Stimulated activated CD8-positive, alpha-beta memory T cell treated with anti-CD3 and anti-CD28 coated beads, Interleukin-4, amount 100 ng/mL, for 48 hours (primary cell): ENCODE measurements at regions not wholly inside any gene's neighbourhood (a gene's known extent, or its start where the extent isn't known, plus 50 kb on each side); places are given as distances from the start of the nearest gene placed in this dataset.

Source experiments
- DNase-seq: peaks from one replicate; pipeline ENCODE4 v3.0.0-alpha.2; 2020

DNA sequence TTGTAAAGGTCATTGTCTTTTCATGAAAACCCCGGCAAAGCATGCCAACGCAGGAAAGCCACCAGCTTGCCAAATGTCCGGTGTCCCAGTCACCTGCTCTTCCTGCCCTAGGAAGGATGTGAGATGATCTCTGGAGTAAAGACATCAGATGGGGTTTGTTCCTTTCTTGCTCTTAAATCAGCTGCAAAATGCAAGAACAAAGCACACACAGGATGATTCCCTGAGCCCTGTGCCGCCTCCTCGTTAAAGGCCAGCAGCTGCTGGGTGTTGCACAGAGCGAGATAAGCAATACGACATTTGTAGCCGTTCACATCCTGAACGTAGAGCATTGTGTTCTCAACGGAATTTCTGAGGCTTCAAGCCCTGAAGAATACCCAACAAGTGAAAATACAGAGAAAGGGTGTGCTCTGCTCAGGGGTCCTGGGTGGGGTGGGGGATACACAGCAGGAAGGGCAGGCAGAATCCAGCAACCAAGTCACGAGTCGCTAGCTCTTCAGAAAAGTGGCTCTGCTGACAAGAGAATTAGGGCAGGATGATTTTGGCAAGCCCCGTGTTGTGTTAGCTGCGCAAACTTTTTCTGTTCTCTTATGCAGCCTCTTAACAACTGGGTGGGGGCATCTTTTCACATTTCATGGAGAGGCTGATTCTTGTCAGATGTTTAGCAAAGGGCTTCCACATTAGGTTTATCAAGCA is 229.2 kb upstream of the MAP3K1 start:
- DNase-seq, result no peak

DNA sequence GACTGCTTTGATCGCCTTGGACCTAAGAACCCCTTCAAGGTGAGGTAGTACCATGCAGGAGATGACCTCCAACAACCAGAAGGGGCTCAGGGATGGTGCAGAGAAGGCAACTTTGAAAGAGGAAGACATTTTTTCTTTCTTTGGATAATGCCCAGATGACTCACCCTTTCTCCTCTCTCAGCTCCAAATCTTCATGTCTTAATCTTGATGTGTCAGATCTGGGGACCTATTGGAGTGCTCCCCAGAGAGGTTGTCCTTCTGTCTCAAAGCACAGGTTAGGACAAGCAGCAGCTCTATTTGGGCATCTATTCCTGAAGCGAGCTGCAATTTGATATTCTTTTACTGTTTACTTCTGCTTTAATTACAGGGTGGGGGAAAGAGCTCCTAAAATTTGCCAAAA is 229.9 kb upstream of the MAP3K1 start:
- DNase-seq, result no peak

DNA sequence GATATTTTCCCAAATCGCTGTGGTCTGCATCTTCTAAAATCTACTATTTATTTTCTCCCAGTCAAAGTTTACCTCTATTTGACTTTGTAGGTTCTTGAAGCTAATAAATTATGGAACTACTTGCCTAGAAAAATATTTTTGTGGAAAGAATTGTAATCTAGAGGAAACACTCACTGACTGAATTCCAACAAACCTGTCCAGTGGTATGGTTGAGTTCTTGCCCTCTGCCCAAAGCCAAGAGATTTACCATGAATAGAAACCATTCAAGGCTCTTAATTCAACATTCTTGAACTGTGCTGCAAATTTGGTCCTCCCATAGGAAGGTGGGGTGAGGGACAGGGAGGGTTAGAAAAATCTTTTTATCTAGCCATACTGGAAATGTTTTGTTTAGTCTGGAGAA is 233.9 kb upstream of the MAP3K1 start:
- DNase-seq, result no peak

DNA sequence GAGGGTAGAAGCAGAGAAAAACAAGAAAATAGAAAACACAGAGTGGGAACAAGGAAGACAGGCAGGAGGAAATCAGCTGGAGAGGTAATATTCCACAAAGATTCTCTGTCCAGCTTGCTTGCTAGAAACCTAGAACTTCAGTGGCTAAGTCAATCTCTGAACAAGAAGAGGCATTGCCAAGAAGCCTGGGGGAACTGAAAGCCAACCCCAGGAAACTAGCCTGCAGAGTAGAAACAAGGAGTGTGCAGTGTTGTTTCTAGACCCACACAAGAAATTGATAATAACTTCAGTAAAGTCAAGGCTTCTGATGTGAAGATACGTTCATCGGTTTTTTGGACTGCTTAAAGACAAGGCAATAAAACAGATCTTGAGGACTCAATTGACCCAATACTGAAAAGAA is 234.5 kb upstream of the MAP3K1 start:
- DNase-seq, result no peak

DNA sequence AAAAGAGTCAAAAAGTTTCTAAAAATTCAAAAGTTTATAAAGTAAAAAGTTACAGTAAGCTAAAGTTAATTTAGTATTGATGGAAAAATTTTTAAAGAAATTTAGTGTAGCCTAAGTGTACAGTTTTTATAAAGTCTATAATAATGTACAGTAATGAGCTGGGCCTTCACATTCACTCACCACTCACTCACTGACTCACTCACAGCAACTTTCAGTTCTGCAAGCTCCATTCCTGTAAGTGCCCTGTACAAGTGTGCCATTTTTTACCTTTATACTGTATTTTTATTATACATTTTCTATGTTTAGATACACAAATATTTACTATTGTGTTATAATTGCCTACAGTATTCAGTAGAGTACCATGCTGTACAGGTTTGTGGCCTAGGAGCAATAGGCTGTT is 239.5 kb upstream of the MAP3K1 start:
- no peak for DNase-seq

DNA sequence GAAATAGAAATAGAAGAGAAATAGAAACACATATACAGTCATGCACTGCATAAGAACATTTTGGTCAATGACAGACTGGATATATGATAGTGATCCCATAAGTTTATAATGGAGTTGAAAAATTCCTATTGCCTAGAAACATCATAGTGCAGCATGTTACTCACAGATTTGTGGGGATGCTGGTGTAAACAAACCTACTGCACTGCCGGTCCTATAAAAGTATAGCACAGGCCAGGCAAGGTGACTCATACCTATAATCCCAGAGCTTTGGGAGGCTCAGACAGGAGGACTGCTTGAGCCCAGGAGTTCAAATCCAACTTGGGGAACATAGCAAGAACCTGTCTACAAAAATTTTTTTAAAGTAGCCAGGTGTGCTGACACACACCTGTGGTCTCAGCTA is 240.6 kb upstream of the MAP3K1 start:
- DNase-seq, result no peak

DNA sequence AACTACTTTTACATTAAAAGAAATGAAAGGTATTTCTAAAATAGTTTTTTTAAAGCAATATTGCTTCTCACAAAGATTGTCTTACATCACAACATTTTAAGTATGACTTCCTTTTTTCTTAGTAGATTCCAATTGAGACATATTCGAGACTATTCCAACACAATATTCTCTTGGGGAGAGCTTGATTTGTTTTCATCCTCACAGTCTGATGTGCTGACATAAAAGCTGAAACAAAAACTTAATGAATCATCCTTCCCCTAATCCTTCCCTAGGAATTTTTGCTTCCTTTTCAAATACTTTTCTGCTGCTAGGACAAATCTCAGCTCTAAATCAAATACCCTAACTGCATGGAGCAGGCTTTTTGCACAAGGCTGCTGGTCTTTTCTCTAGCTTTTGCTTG is 245.8 kb upstream of the MAP3K1 start:
- no peak for DNase-seq

DNA sequence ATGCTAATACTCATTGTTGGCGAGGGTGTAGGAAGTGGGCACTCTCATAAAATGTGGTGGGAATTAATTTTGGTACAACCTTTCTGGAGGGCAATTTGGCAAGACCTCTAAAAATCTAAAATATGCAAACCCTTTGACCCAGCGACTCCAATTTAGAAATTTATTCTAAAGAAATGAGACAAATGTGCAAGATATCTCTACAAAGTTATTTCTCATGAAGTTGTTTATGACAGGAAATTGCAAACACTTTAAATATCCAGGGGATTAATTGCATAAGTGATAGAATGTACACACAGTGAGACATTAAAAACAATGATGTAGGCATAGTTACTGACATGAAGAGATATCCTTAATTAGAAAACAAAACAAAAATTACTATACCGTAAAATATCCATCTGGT is 246.3 kb upstream of the MAP3K1 start:
- DNase-seq, result no peak

DNA sequence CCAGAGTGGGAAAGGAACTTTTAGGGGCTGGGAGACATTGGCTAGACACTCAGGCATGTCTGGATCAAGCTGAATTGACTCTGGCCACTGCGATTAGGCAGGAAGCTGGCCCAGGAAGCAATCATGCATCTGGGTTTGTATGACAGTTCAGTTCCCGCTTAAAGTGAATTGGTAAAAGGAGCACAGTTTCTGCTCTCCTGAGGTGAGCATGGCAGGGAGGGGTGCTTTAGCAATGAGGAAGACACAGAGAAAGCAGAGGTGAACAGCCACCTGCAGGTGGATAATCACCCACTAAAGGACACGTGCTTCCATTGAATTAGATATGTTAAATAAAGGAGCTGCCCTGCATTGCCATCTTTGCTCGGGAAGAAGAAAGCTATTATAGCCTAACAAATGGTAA is 248.1 kb upstream of the MAP3K1 start:
- no peak for DNase-seq

DNA sequence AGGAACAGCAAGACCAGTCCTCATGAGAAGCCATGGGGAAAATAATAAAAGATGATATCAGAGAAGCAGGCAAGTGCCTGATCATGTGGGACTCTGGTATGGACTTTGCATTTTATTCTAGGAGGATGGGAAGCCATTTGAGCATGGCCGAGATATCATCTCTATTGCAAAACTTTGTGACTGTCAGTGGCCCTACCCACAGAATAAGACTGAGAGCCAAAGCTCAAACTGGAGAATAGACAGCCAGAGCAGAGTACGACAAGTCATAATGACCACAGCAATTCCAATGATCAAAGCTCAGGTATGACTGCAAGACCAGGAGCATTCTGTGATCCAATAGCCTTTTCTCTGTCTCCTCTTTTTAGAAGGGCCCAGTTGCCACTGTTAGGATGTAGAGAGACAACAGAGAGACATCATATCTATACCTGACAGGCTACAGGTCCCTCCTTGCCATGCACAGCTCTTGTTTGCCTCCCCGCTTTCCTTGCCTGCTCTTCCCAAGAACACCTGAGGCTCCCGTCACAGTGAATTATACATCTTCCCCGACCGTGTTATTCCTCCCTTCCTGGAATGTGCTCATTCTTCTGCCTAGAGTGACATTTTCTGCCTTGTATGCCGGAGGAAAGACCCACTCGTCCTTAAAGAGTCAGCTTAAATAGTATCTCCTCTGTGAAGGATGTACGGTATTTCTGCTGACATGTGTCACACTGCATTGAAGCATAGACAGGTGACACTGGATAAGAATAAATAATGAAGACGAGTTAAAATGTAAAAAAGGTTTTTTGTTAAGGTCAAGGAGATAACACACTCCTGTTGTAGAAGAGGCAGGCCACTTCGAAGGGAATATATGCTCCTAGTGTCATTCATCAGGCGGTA is 248.7 kb upstream of the MAP3K1 start:
- DNase-seq, result no peak

DNA sequence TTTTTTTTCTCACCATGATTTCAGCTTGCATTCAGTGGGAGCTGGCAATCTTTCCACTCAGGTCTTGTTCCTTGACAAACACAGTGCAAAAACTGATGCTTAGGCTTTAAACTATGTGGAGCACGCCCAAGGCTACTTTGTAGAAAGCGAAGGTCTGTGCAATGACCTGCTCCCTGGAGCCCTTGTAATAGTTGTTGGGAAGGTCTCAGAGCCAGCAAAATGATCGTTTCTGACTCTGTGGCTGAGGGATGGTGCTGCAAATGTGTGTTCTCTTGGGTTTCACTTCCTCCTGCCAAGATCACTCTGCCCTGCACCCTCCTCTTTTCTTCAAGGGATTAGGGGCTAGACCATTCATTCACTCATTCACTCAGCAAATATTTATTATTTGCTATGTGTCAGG is 249.7 kb upstream of the MAP3K1 start:
- no peak for DNase-seq

DNA sequence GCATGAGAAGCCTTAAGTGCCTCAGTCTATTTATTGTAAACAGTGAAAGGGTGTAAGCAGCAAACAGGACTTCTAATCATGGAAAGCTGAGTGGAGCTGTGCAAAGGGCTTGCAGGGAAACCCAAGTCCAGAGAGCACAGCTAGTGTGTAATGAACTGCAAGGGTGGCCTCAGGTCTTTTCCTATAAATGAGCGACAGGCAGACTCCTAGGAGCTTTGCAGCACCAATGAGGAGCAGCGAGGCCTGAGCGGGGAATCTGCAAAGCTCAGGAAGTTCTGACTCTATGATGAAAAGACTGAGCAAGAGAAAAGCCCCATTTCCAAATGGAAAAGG is 250.1 kb upstream of the MAP3K1 start:
- DNase-seq, result no peak

DNA sequence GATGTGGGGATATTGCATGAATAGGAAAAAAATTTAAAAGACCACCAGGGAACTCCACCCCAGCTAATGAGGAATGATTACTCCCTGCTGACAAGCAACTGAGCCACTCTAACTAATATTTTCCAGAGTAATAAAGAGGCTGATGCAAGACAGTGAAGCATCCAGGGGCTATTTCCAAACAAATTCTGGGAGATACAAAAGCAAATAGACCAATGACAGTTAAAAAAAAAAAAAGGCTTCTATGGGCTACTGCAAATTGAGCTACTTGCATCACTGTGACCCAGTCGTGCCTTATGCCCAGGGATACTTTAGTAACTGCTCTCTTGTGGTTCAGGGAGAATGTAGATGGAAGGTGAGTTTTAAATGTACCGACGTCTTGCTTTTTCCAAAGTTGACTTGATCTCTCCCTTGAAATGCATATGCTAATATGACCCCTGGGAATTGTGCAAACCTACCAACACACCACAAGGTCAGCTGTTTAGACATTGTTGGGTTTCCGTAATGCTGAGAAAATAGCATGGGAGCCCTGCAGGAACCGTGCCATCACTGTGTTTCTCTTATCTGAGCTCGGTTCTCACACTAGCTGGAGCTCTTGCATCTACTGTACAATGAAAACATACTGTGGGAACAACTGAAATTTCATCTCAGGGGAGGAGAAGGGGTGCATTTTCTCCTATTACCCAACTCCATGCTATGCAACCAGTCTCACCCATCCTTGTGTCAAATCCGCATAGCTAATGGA is 250.6 kb upstream of the MAP3K1 start:
- DNase-seq, result no peak

DNA sequence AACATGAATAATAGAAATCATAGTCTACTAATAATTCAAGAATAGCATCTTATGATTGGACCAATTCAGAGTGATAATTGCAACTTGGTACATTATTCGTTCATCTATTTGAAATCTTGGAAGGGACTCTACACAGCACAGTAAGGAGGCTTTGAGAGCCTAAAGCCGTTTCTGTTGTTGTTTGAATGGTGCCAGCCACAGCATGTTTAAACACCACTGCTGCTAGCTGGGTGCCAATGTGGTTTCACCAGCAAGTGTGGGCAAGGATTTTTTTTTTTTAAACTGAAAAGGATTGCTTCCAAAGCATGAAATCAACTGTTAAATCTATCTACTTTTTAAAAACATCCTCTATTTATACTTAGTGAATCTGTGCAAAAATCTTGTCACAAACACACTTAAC is 253.9 kb upstream of the MAP3K1 start:
- no peak for DNase-seq

DNA sequence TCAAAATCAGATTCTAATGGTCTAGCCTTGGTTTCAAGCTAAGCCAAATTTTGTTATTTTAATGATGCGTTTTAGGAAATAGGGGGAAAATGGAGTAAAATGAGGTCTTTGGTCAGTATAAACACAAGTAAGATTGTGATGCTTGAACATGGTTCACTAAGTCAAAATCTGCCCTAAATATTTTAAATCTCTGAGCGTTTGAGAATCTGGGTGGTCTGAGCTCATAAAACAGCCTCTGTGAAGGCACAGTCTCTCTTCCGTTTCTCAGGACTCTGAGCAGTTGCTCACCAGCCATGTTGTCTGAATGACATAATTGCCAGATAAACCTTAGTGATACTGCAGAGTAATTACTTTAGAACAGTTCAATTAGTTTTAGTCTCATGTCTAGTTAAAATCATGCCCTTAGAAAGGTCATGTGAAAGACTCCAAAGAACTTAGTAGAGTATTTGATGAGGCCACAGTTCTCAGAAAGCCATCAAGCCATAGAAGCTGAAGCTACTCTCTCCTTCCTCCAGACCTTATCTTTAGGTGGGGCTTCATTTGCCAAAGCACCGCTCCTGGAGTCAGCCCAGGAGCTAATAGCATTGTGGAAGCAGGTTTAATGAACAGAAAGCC is 257.1 kb upstream of the MAP3K1 start:
- no peak for DNase-seq

DNA sequence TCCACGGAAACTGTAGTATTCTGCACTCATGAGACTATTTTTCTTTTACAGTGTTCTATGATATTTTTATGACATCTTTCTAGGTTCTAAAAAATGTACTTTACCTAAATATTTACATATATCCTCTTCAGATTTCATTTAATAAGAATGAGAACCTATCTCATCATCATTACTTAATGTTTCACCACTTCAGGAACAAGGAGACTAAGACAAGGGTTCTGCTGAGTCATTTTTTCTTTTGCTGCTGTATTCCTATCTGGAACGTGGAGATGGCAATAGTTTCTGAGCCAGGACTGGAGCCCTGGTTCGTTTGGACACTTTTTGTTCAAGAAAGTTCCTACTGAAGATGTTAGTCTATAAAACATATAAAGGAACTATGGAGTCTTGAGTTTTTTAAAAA is 258.2 kb upstream of the MAP3K1 start:
- DNase-seq, result no peak

DNA sequence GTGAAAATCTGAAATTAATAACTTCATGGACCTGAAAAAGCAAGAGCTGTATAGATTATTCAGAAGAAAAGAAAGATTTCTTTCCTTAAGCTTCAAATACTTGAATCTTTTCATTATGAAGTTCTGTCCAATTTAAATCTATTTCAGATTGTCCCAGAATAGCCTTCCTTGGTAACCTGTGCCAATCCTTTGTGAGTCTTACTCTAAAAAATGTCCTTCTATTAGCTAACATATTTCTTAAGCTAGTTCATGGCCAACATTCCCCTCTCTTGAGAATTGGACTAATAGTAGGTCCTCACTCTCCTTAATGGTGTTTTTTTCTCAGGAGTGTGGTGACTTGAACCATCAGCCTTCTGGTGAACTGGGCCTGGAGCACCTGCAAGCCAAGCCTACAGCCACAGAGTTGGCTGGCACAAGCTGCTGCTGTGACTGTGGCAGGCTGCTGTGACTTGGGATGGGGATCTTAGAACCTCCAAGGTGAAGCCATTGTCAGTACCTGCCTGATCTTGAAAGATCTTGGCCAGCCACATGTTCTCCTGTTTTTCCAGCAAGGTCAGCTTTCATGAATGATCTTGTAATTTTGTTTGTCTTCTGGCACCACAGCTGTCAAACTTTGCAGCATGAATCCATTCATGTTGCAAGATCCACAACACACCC is 262.6 kb upstream of the MAP3K1 start:
- no peak for DNase-seq

DNA sequence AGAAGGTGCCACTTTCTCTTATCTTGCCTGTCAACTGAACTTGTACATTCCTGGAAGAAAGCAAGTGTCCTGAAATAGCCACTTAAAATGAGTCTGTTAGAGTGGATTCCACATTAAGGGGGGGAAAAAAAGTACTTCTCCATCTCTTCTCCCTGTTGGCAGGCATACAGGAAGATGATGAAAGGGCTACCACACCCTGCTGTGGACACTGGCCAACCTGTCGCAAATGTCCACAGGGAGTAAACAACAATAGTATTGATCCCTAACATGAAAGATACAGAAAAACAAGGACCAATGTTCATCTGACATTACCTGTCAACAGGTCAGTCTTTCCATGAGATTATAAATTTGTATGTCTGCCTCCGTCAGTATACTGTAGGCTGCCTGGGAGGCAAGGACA is 265.1 kb upstream of the MAP3K1 start:
- DNase-seq, result no peak

DNA sequence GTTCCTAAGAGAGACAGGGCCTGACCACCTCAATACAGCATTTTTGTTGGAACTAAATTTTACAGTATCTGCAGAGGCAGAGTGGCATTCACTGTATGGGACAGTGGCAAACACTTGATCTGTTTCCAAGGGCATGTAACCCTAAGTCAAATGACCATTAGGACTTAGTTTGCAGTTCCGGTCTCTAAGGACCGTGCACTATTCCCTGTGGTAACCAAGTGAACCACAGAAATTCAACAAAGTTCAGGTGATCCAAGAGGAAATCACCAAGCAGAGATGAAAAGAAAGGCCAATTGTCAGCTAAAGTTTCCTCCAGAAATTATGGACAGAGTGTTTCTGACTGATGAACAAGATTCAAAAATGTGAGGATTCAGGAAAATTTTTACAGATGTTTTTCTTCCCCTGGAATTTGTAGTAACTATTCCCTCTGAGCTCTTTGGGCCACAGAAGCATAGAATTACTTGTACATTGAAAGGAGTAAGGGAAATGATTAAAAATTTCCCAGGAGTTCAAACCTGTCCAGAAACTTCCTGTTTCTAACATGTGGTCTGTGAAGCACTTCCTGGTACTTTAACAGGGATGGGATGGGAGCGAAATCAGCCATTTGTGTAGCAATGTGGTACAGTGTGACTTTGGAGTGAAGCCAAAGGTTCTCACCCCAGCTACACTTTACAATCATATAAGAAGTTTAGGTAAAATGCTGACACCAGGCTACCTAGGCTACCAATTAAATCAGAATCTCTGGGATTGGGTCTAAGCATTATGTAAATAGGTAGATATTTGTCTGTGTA is 266.1 kb upstream of the MAP3K1 start:
- no peak for DNase-seq

DNA sequence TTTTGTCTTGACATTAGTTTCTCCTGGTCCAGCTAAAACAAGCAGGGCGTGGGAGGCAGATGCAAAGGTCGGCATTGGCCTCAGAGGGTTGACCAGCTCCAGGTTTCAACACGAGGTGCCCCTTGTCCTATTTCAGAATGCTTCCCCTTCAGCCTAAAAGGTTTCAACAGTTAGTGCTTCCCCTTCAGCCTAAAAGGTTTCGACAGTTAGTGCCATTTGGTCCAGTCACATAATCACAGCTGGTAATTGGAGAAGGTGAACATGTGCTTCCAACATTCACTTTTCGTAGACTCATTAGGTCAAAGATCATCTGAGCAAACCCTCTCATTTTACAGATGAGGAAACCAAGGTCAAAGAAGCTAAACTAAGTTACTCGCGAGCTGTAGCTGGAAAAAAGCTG is 270.3 kb upstream of the MAP3K1 start:
- DNase-seq, result no peak

DNA sequence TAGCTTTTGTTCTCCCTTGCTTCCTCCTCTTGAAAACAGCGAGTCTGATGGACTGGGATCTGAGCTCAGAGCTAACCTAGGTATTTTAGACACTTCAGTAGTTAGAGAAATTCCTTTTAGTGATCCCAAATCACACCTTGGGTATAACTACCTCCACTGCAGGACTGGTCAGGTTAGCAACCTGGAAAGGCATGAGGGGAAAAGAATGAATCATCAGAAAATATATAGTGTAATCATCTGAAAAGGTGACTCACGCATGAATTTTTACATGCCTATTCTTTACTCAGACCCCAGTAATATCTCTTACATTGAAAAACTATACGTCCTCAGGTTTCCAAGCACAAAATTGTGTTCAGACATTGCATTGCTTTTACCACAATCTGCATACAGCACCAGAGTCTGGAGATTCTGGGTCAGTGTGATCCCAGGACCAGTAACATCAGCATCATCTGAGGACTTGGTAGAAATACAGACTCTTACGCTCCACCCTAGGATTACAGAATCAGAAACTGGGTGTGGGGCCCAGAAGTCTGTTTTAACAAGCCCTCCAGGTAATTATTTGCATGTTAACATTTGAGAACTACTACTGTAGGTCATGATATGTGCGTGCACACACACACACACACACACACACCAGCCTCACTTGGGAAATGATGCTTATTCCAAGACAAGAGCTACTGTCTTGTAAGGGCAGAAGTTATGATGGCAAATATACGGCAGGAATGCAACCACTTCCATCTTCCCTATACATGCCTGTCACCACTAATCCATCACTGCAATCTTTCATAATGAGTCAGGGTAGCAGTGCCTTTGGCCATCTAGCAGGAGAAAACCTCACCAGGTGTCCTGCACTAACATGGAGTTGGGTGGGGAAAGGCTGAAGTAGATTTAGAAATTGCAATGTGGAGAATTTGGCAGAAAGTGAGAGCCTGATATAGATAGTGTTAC is 271.6 kb upstream of the MAP3K1 start:
- no peak for DNase-seq
